ENCODE measurements at regions not wholly inside any gene's neighbourhood (a gene's known extent, or its start where the extent isn't known, plus 50 kb on each side); places are given as distances from the start of the nearest gene placed in this dataset.

- DNase-seq (ENCODE audit: low read depth): no peak
These were observed 96.6 kb upstream of the ADRA2C start for GRCh38 chr4:3669553-3669949.

GRCh38 chr4:3668825-3669552 lies 97.2 kb upstream of the ADRA2C start:
- DNase-seq (ENCODE audit: low read depth): no peak

GRCh38 chr4:3667258-3667657 lies 98.9 kb upstream of the ADRA2C start:
- DNase-seq (ENCODE audit: low read depth): no peak

- DNase-seq (ENCODE audit: low read depth): no peak
These were observed 99.9 kb upstream of the ADRA2C start for GRCh38 chr4:3666263-3666662.

- no peak for DNase-seq (ENCODE audit: low read depth)
These were observed 100.8 kb upstream of the ADRA2C start for GRCh38 chr4:3665360-3665891.

GRCh38 chr4:3663791-3664190 lies 102.4 kb upstream of the ADRA2C start:
- DNase-seq (ENCODE audit: low read depth): no peak

GRCh38 chr4:3662516-3662915 lies 103.7 kb upstream of the ADRA2C start:
- DNase-seq (ENCODE audit: low read depth): no peak

GRCh38 chr4:3661989-3662388 lies 104.2 kb upstream of the ADRA2C start:
- DNase-seq (ENCODE audit: low read depth): no peak

GRCh38 chr4:3660928-3661515 lies 105.2 kb upstream of the ADRA2C start:
- DNase-seq (ENCODE audit: low read depth): no peak

GRCh38 chr4:3660086-3660927 lies 105.9 kb upstream of the ADRA2C start:
- peak; percentile 31 for DNase-seq (ENCODE audit: low read depth)

GRCh38 chr4:3659131-3659530 lies 107.1 kb upstream of the ADRA2C start:
- DNase-seq (ENCODE audit: low read depth): no peak

GRCh38 chr4:3658530-3658913 lies 107.7 kb upstream of the ADRA2C start:
- no peak for DNase-seq (ENCODE audit: low read depth)

GRCh38 chr4:3657902-3658529 lies 108.2 kb upstream of the ADRA2C start:
- no peak for DNase-seq (ENCODE audit: low read depth)

- DNase-seq (ENCODE audit: low read depth): no peak
These were observed 109.5 kb upstream of the ADRA2C start for GRCh38 chr4:3656416-3657356.

- no peak for DNase-seq (ENCODE audit: low read depth)
These were observed 110.2 kb upstream of the ADRA2C start for GRCh38 chr4:3655963-3656362.

- DNase-seq (ENCODE audit: low read depth): no peak
These were observed 110.7 kb upstream of the ADRA2C start for GRCh38 chr4:3655485-3655884.

GRCh38 chr4:3654036-3654807 lies 112.0 kb upstream of the ADRA2C start:
- no peak for DNase-seq (ENCODE audit: low read depth)

GRCh38 chr4:3652586-3652985 lies 113.6 kb upstream of the ADRA2C start:
- DNase-seq (ENCODE audit: low read depth): no peak

- DNase-seq (ENCODE audit: low read depth): no peak
These were observed 114.8 kb upstream of the ADRA2C start for GRCh38 chr4:3651267-3651845.

- DNase-seq (ENCODE audit: low read depth): no peak
These were observed 116.7 kb upstream of the ADRA2C start for GRCh38 chr4:3649491-3649890.
